WTC11 (cell line): ENCODE measurements at regions not wholly inside any gene's neighbourhood (a gene's known extent, or its start where the extent isn't known, plus 50 kb on each side); places are given as distances from the start of the nearest gene placed in this dataset.

ENCODE experiments used
- ATF6 ChIP-seq: sonication (generic); formaldehyde crosslinking; IDR thresholded peaks from 2 replicates; pipeline ENCODE4 v1.8.1; 2023; ENCODE audit warnings: mild to moderate bottlenecking, missing genetic modification reagents
- CTCF ChIP-seq: fragments of 200-600 bp; IDR thresholded peaks from 2 replicates; pipeline ENCODE4 v1.8.0; 2022; ENCODE audit warnings: antibody characterized with exemption
- FOXP4 ChIP-seq: sonication (generic); formaldehyde crosslinking; IDR thresholded peaks from 2 replicates; pipeline ENCODE4 v1.8.0; 2022; ENCODE audit warnings: mild to moderate bottlenecking, missing genetic modification reagents
- JAZF1 ChIP-seq: fragments of 250-450 bp; sonication (Bioruptor Pico); IDR thresholded peaks from 2 replicates; pipeline ENCODE4 v1.9.0; 2021; ENCODE audit warnings: moderate library complexity, mild to moderate bottlenecking, inconsistent platforms

GRCh38 chr9:87010626-87011025 lies 63.3 kb upstream of the GAS1 start:
- no peak for TF ChIP-seq ATF6 (CRISPR knock-in tag)
- no peak for TF ChIP-seq FOXP4 (CRISPR knock-in tag)
- TF ChIP-seq CTCF = no peak
- no peak for TF ChIP-seq JAZF1
